ENCODE measurements at regions not wholly inside any gene's neighbourhood (a gene's known extent, or its start where the extent isn't known, plus 50 kb on each side); places are given as distances from the start of the nearest gene placed in this dataset.
"Not testable (repeated sequence)": the region's sequence is repeated elsewhere in the genome, so short reads cannot be mapped to it uniquely, and the experiment has no call there.

- Histone ChIP-seq H3K9me3 (ENCODE audit: control extremely low read depth in 1 of 3, control insufficient read depth in 2 of 3, insufficient read depth in 1 of 3, low read length in 2 of 3) (no peaks in the 10 kb centered on the region), H3K36me3 (replicated peaks in 1 of 2; ENCODE audit: control extremely low read depth in 1 of 2, control insufficient read depth in 1 of 2, extremely low read depth in 1 of 2, insufficient read depth in 2 of 2, low read length in 1 of 2) (no peaks in the 10 kb centered on the region), H2AFZ (ENCODE audit: insufficient read depth, low read depth, low read length, poor library complexity, severe bottlenecking) (no peak overlapping the region), H3K9ac (ENCODE audit: low read length) (no peak overlapping the region), H3K79me2 (ENCODE audit: control insufficient read depth, insufficient read depth, low read length) (no peaks in the 10 kb centered on the region), H3K27ac (ENCODE audit: low read length in 2 of 2) (no peak overlapping the region), H3K4me1 (ENCODE audit: control insufficient read depth in 2 of 2, insufficient read depth in 2 of 2, low read length in 2 of 2) (no peaks in the 10 kb centered on the region), H3K27me3 (replicated peaks in 1 of 4; ENCODE audit: control extremely low read depth in 1 of 4, control insufficient read depth in 3 of 4, insufficient read depth in 4 of 4, low read length in 3 of 4) (no peaks in the 10 kb centered on the region), H4K20me1 (ENCODE audit: control insufficient read depth, insufficient read depth, low read length, poor library complexity, severe bottlenecking) (no peaks in the 10 kb centered on the region), H3K4me3 (ENCODE audit: control extremely low read depth in 1 of 5, extremely low read depth in 1 of 5, insufficient read depth in 1 of 5, low read depth in 2 of 5, low read length in 4 of 5) (no peak overlapping the region), H3K4me2 (replicated peaks; ENCODE audit: low read depth, low read length, poor library complexity, severe bottlenecking) (no peak overlapping the region)
- H3K9me3 Mint-ChIP-seq (ENCODE audit: insufficient read depth), result no peaks in the 10 kb centered on the region
- no peak for ATAC-seq (ENCODE audit: low read depth)
- CTCF ChIA-PET, result no interaction called here
- peaks cover 4% of the 10 kb centered on the region for H3K27me3 Mint-ChIP-seq
- intact Hi-C loops (cut with micrococcal nuclease), result no loop called here
- POLR2A ChIA-PET, result no interaction called here
- H3K4me1 Mint-ChIP-seq, result no peaks in the 10 kb centered on the region
- H3K4me3 Mint-ChIP-seq, result no peak overlapping the region
- TF ChIP-seq EZH2 (IDR thresholded peaks at IDR 0.05; ENCODE audit: borderline replicate concordance, insufficient read depth, low read depth, low read length, poor library complexity, severe bottlenecking) (no peak), CTCF (IDR thresholded peaks at IDR 0.05) (no peak)
- DNase-seq, result no peak
- 98% methylated on average over 8 of the region's 8 CpGs for WGBS (ENCODE audit: insufficient coverage)
- no peak overlapping the region for H3K27ac Mint-ChIP-seq
These were observed 73.7 kb downstream of the PRR15 start for GRCh38 chr7:29637374-29637773.

DNA sequence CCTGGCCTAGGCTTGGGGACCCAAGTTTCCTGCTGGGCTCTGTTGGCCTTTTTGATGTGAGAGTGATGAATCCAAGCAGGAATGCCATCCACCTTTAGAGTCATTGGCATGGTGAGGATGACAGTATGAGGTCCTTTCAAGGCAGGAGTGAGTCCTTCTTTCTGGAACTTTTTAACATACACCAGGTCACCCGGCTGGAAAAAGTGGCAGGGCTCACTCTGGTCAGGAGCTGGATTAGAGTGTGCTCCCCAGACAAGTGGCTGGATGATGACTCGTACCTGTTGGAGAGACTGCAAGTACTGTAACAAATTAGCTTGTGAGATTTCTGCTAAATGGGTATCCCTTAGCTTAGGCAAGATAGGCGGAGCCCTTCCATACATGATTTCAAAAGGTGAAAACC is 75.2 kb downstream of the PRR15 start:
- H3K27me3 ChIP-seq (replicated peaks in 1 of 4; ENCODE audit: control extremely low read depth in 1 of 4, control insufficient read depth in 3 of 4, insufficient read depth in 4 of 4, low read length in 3 of 4); H3K4me3 ChIP-seq (ENCODE audit: control extremely low read depth in 1 of 5, extremely low read depth in 1 of 5, insufficient read depth in 1 of 5, low read depth in 2 of 5, low read length in 4 of 5); H3K79me2 ChIP-seq (ENCODE audit: control insufficient read depth, insufficient read depth, low read length); H3K27me3 Mint-ChIP-seq; H4K20me1 ChIP-seq (ENCODE audit: control insufficient read depth, insufficient read depth, low read length, poor library complexity, severe bottlenecking); H3K4me1 ChIP-seq (ENCODE audit: control insufficient read depth in 2 of 2, insufficient read depth in 2 of 2, low read length in 2 of 2); H3K4me1 Mint-ChIP-seq; H2AFZ ChIP-seq (ENCODE audit: insufficient read depth, low read depth, low read length, poor library complexity, severe bottlenecking); H3K4me3 Mint-ChIP-seq; H3K9ac ChIP-seq (ENCODE audit: low read length); intact Hi-C loops (cut with micrococcal nuclease); H3K27ac Mint-ChIP-seq; ATAC-seq (ENCODE audit: low read depth); H3K36me3 ChIP-seq (replicated peaks in 1 of 2; ENCODE audit: control extremely low read depth in 1 of 2, control insufficient read depth in 1 of 2, extremely low read depth in 1 of 2, insufficient read depth in 2 of 2, low read length in 1 of 2); POLR2A ChIA-PET; DNase-seq; CTCF ChIA-PET; H3K4me2 ChIP-seq (replicated peaks; ENCODE audit: low read depth, low read length, poor library complexity, severe bottlenecking); H3K27ac ChIP-seq (ENCODE audit: low read length in 2 of 2); H3K9me3 Mint-ChIP-seq (ENCODE audit: insufficient read depth); H3K9me3 ChIP-seq (ENCODE audit: control extremely low read depth in 1 of 3, control insufficient read depth in 2 of 3, insufficient read depth in 1 of 3, low read length in 2 of 3): not testable (repeated sequence)
- 100% methylated on average over 1 of the region's 3 CpGs for WGBS (ENCODE audit: insufficient coverage)
